ENCODE measurements at regions not wholly inside any gene's neighbourhood (a gene's known extent, or its start where the extent isn't known, plus 50 kb on each side); places are given as distances from the start of the nearest gene placed in this dataset.
"Not testable (repeated sequence)": the region's sequence is repeated elsewhere in the genome, so short reads cannot be mapped to it uniquely, and the experiment has no call there.

- POLR2A ChIA-PET; H3K27ac Mint-ChIP-seq; H3K4me1 ChIP-seq (ENCODE audit: insufficient read depth, low read length): not testable (repeated sequence)
Observed at GRCh38 chr11:22941544-22941943, 81.3 kb upstream of the CCDC179 start.

GRCh38 chr11:22957786-22958185 is 97.5 kb upstream of the CCDC179 start:
- H3K4me3 ChIP-seq (ENCODE audit: low read length): no peak overlapping the region
- H3K4me3 Mint-ChIP-seq: no peak overlapping the region
- no peaks in the 10 kb centered on the region for H3K27me3 Mint-ChIP-seq
- no peaks in the 10 kb centered on the region for H3K9me3 ChIP-seq (ENCODE audit: low read length)
- H3K36me3 ChIP-seq (ENCODE audit: insufficient read depth, low read length): no peaks in the 10 kb centered on the region
- no peaks in the 10 kb centered on the region for H3K4me1 ChIP-seq (ENCODE audit: insufficient read depth, low read length)
- ChIA-PET POLR2A (no interaction called here), CTCF (no interaction called here)
- no peaks in the 10 kb centered on the region for H3K27me3 ChIP-seq (ENCODE audit: insufficient read depth, low read length, poor library complexity, severe bottlenecking)
- H3K36me3 Mint-ChIP-seq: no peaks in the 10 kb centered on the region
- H3K9me3 Mint-ChIP-seq: peaks cover 0 to 20% (median 17%) of the 10 kb centered on the region in 5 donors
- no peak for DNase-seq
- no peak overlapping the region for H3K27ac Mint-ChIP-seq
- H3K4me1 Mint-ChIP-seq: no peaks in the 10 kb centered on the region
- no peak overlapping the region for H3K27ac ChIP-seq (ENCODE audit: low read depth, low read length)

More at GRCh38 chr11:22941544-22941943, 81.3 kb upstream of the CCDC179 start:
- H3K4me3 Mint-ChIP-seq; H3K27me3 ChIP-seq (ENCODE audit: insufficient read depth, low read length, poor library complexity, severe bottlenecking); H3K27me3 Mint-ChIP-seq; H3K9me3 ChIP-seq (ENCODE audit: low read length); H3K36me3 ChIP-seq (ENCODE audit: insufficient read depth, low read length); CTCF ChIA-PET; DNase-seq; H3K4me3 ChIP-seq (ENCODE audit: low read length); H3K27ac ChIP-seq (ENCODE audit: low read depth, low read length); H3K4me1 Mint-ChIP-seq: not testable (repeated sequence)
- Mint-ChIP-seq H3K36me3 (peaks cover 0 to 17% (median 2%) of the 10 kb centered on the region in 3 donors), H3K9me3 (peaks cover 0 to 11% (median 6%) of the 10 kb centered on the region in 5 donors)

GRCh38 chr11:22974251-22974650 is 114.0 kb upstream of the CCDC179 start:
- H3K27me3 Mint-ChIP-seq: no peaks in the 10 kb centered on the region
- H3K4me3 Mint-ChIP-seq: no peak overlapping the region
- H3K4me1 Mint-ChIP-seq: no peaks in the 10 kb centered on the region
- DNase-seq: no peak
- no peaks in the 10 kb centered on the region for H3K36me3 ChIP-seq (ENCODE audit: insufficient read depth, low read length)
- peaks cover 15 to 39% (median 23%) of the 10 kb centered on the region in 5 donors for H3K9me3 Mint-ChIP-seq
- POLR2A ChIA-PET: no interaction called here
- CTCF ChIA-PET: no interaction called here
- H3K36me3 Mint-ChIP-seq: peaks cover 0 to 29% (median 2%) of the 10 kb centered on the region in 3 donors
- no peaks in the 10 kb centered on the region for H3K27me3 ChIP-seq (ENCODE audit: insufficient read depth, low read length, poor library complexity, severe bottlenecking)
- H3K9me3 ChIP-seq (ENCODE audit: low read length): no peaks in the 10 kb centered on the region
- H3K27ac ChIP-seq (ENCODE audit: low read depth, low read length): no peak overlapping the region
- no peaks in the 10 kb centered on the region for H3K4me1 ChIP-seq (ENCODE audit: insufficient read depth, low read length)
- no peak overlapping the region for H3K27ac Mint-ChIP-seq
- no peak overlapping the region for H3K4me3 ChIP-seq (ENCODE audit: low read length)

GRCh38 chr11:22976146-22976545 is 115.9 kb upstream of the CCDC179 start:
- Histone ChIP-seq H3K9me3 (ENCODE audit: low read length) (no peaks in the 10 kb centered on the region), H3K36me3 (ENCODE audit: insufficient read depth, low read length) (no peaks in the 10 kb centered on the region), H3K27me3 (ENCODE audit: insufficient read depth, low read length, poor library complexity, severe bottlenecking) (no peaks in the 10 kb centered on the region), H3K27ac (ENCODE audit: low read depth, low read length) (no peak overlapping the region), H3K4me3 (ENCODE audit: low read length) (no peak overlapping the region), H3K4me1 (ENCODE audit: insufficient read depth, low read length) (no peaks in the 10 kb centered on the region)
- Mint-ChIP-seq H3K4me1 (no peaks in the 10 kb centered on the region), H3K4me3 (no peak overlapping the region), H3K27ac (no peak overlapping the region), H3K27me3 (no peaks in the 10 kb centered on the region), H3K36me3 (peaks cover 0 to 31% (median 2%) of the 10 kb centered on the region in 3 donors), H3K9me3 (peaks cover 4 to 31% (median 22%) of the 10 kb centered on the region in 5 donors)
- ChIA-PET CTCF (no interaction called here), POLR2A (no interaction called here)
- no peak for DNase-seq

GRCh38 chr11:22982903-22983302 is 122.6 kb upstream of the CCDC179 start:
- no peaks in the 10 kb centered on the region for H3K4me1 Mint-ChIP-seq
- no peak for DNase-seq
- Histone ChIP-seq H3K27me3 (ENCODE audit: insufficient read depth, low read length, poor library complexity, severe bottlenecking) (no peaks in the 10 kb centered on the region), H3K9me3 (ENCODE audit: low read length) (no peaks in the 10 kb centered on the region), H3K4me3 (ENCODE audit: low read length) (no peak overlapping the region), H3K36me3 (ENCODE audit: insufficient read depth, low read length) (no peaks in the 10 kb centered on the region), H3K4me1 (ENCODE audit: insufficient read depth, low read length) (no peaks in the 10 kb centered on the region), H3K27ac (ENCODE audit: low read depth, low read length) (no peak overlapping the region)
- ChIA-PET POLR2A (no interaction called here), CTCF (no interaction called here)
- no peaks in the 10 kb centered on the region for H3K27me3 Mint-ChIP-seq
- H3K27ac Mint-ChIP-seq: no peak overlapping the region
- H3K4me3 Mint-ChIP-seq: no peak overlapping the region
- H3K9me3 Mint-ChIP-seq: peaks cover 11 to 28% (median 16%) of the 10 kb centered on the region in 5 donors
- peaks cover 0 to 24% (median 0%) of the 10 kb centered on the region in 3 donors for H3K36me3 Mint-ChIP-seq

- Mint-ChIP-seq H3K4me3 (no peak overlapping the region), H3K27me3 (no peaks in the 10 kb centered on the region), H3K27ac (no peak overlapping the region), H3K36me3 (peaks cover 0 to 29% (median 0%) of the 10 kb centered on the region in 3 donors), H3K4me1 (no peaks in the 10 kb centered on the region), H3K9me3 (peaks cover 8 to 33% (median 22%) of the 10 kb centered on the region in 5 donors)
- H3K27me3 ChIP-seq (ENCODE audit: insufficient read depth, low read length, poor library complexity, severe bottlenecking): no peaks in the 10 kb centered on the region
- CTCF ChIA-PET: no interaction called here
- H3K4me1 ChIP-seq (ENCODE audit: insufficient read depth, low read length): no peaks in the 10 kb centered on the region
- H3K36me3 ChIP-seq (ENCODE audit: insufficient read depth, low read length): no peaks in the 10 kb centered on the region
- no peak overlapping the region for H3K4me3 ChIP-seq (ENCODE audit: low read length)
- H3K9me3 ChIP-seq (ENCODE audit: low read length): no peaks in the 10 kb centered on the region
- no peak overlapping the region for H3K27ac ChIP-seq (ENCODE audit: low read depth, low read length)
- POLR2A ChIA-PET: no interaction called here
- DNase-seq: no peak
Observed at GRCh38 chr11:22984045-22984444, 123.8 kb upstream of the CCDC179 start.

- H3K9me3 Mint-ChIP-seq: peaks cover 19 to 49% (median 40%) of the 10 kb centered on the region in 5 donors
- H3K4me1 Mint-ChIP-seq: no peaks in the 10 kb centered on the region
- peaks cover 0 to 27% (median 2%) of the 10 kb centered on the region in 3 donors for H3K36me3 Mint-ChIP-seq
- Histone ChIP-seq H3K4me3 (ENCODE audit: low read length) (no peak overlapping the region), H3K4me1 (ENCODE audit: insufficient read depth, low read length) (no peaks in the 10 kb centered on the region), H3K36me3 (ENCODE audit: insufficient read depth, low read length) (no peaks in the 10 kb centered on the region), H3K27ac (ENCODE audit: low read depth, low read length) (no peak overlapping the region), H3K27me3 (ENCODE audit: insufficient read depth, low read length, poor library complexity, severe bottlenecking) (no peaks in the 10 kb centered on the region), H3K9me3 (ENCODE audit: low read length) (no peaks in the 10 kb centered on the region)
- H3K4me3 Mint-ChIP-seq: no peak overlapping the region
- no peaks in the 10 kb centered on the region for H3K27me3 Mint-ChIP-seq
- DNase-seq: no peak
- ChIA-PET POLR2A (no interaction called here), CTCF (interaction anchor here (1.5 kb wide), 1 partner anchor 8 kb away, joined by 3 read pairs; no protein-coding TSS in a partner anchor)
- no peak overlapping the region for H3K27ac Mint-ChIP-seq
Observed at GRCh38 chr11:22989371-22989770, 129.1 kb upstream of the CCDC179 start.

GRCh38 chr11:22991196-22991595 is 130.9 kb upstream of the CCDC179 start:
- ChIA-PET POLR2A (no interaction called here), CTCF (no interaction called here)
- Mint-ChIP-seq H3K9me3 (peaks cover 18 to 50% (median 46%) of the 10 kb centered on the region in 5 donors), H3K36me3 (peaks cover 0 to 30% (median 2%) of the 10 kb centered on the region in 3 donors), H3K27me3 (no peaks in the 10 kb centered on the region), H3K4me3 (no peak overlapping the region), H3K27ac (no peak overlapping the region), H3K4me1 (no peaks in the 10 kb centered on the region)
- no peaks in the 10 kb centered on the region for H3K27me3 ChIP-seq (ENCODE audit: insufficient read depth, low read length, poor library complexity, severe bottlenecking)
- DNase-seq: no peak
- H3K36me3 ChIP-seq (ENCODE audit: insufficient read depth, low read length): no peaks in the 10 kb centered on the region
- H3K9me3 ChIP-seq (ENCODE audit: low read length): no peaks in the 10 kb centered on the region
- no peaks in the 10 kb centered on the region for H3K4me1 ChIP-seq (ENCODE audit: insufficient read depth, low read length)
- H3K27ac ChIP-seq (ENCODE audit: low read depth, low read length): no peak overlapping the region
- H3K4me3 ChIP-seq (ENCODE audit: low read length): no peak overlapping the region

GRCh38 chr11:23006730-23007129 is 146.5 kb upstream of the CCDC179 start:
- POLR2A ChIA-PET: no interaction called here
- Mint-ChIP-seq H3K36me3 (peaks cover 2 to 20% (median 4%) of the 10 kb centered on the region in 3 donors), H3K27me3 (no peaks in the 10 kb centered on the region), H3K4me1 (no peaks in the 10 kb centered on the region), H3K4me3 (no peak overlapping the region), H3K9me3 (peaks cover 25 to 40% (median 32%) of the 10 kb centered on the region in 5 donors), H3K27ac (no peak overlapping the region)
- H3K4me1 ChIP-seq (ENCODE audit: insufficient read depth, low read length): no peaks in the 10 kb centered on the region
- CTCF ChIA-PET: no interaction called here
- no peak overlapping the region for H3K27ac ChIP-seq (ENCODE audit: low read depth, low read length)
- H3K27me3 ChIP-seq (ENCODE audit: insufficient read depth, low read length, poor library complexity, severe bottlenecking): no peaks in the 10 kb centered on the region
- no peak overlapping the region for H3K4me3 ChIP-seq (ENCODE audit: low read length)
- no peak for DNase-seq
- peaks cover 9% of the 10 kb centered on the region for H3K9me3 ChIP-seq (ENCODE audit: low read length)
- H3K36me3 ChIP-seq (ENCODE audit: insufficient read depth, low read length): no peaks in the 10 kb centered on the region
